Skeletal muscle satellite cell (primary cell): ENCODE measurements at regions not wholly inside any gene's neighbourhood (a gene's known extent, or its start where the extent isn't known, plus 50 kb on each side); places are given as distances from the start of the nearest gene placed in this dataset.

Experiments
- H3K27me3 ChIP-seq: 2 replicates; pipeline ENCODE4 v1.7.0; 2013; ENCODE audit warnings: low read length; ENCODE audit not compliant: control insufficient read depth, insufficient read depth
- H3K36me3 ChIP-seq: 2 replicates; pipeline ENCODE4 v1.7.0; 2013; ENCODE audit warnings: mild to moderate bottlenecking, control low read depth, low read length; ENCODE audit not compliant: insufficient read depth
- H3K4me1 ChIP-seq: 2 replicates; pipeline ENCODE4 v1.7.0; 2013; ENCODE audit warnings: low read length; ENCODE audit not compliant: control insufficient read depth, insufficient read depth
- H3K4me2 ChIP-seq: 2 replicates; pipeline ENCODE4 v1.7.0; 2013; ENCODE audit warnings: mild to moderate bottlenecking, low read length
- H3K4me3 ChIP-seq: 2 replicates; pipeline ENCODE4 v1.7.0; 2013; ENCODE audit warnings: low read length
- H3K9ac ChIP-seq: 2 replicates; pipeline ENCODE4 v1.7.0; 2013; ENCODE audit warnings: mild to moderate bottlenecking, low read depth, low read length, moderate library complexity
- H3K9me3 ChIP-seq: replicated peaks from 2 replicates; pipeline ENCODE4 v1.7.0; 2013; ENCODE audit warnings: mild to moderate bottlenecking, control low read depth, low read length

- Histone ChIP-seq H3K27me3 (peaks cover 3% of the 10 kb centered on the region), H3K36me3 (no peaks in the 10 kb centered on the region), H3K9ac (no peak overlapping the region), H3K4me3 (no peak overlapping the region), H3K9me3 (no peaks in the 10 kb centered on the region), H3K4me1 (peaks cover 12% of the 10 kb centered on the region), H3K4me2 (no peak overlapping the region)
Observed at GRCh38 chr2:136235546-136235945, 117.6 kb upstream of the CXCR4 start.

- Histone ChIP-seq H3K4me1 (peaks cover 11% of the 10 kb centered on the region), H3K4me3 (no peak overlapping the region), H3K9me3 (no peaks in the 10 kb centered on the region), H3K27me3 (peaks cover 8% of the 10 kb centered on the region), H3K36me3 (no peaks in the 10 kb centered on the region), H3K9ac (no peak overlapping the region), H3K4me2 (no peak overlapping the region)
Observed at GRCh38 chr2:136234261-136234660, 116.3 kb upstream of the CXCR4 start.

GRCh38 chr2:136233298-136233697, 115.3 kb upstream of the CXCR4 start:
- Histone ChIP-seq H3K27me3 (peaks cover 8% of the 10 kb centered on the region), H3K4me3 (no peak overlapping the region), H3K36me3 (no peaks in the 10 kb centered on the region), H3K4me2 (no peak overlapping the region), H3K9ac (no peak overlapping the region), H3K9me3 (no peaks in the 10 kb centered on the region), H3K4me1 (peaks cover 2% of the 10 kb centered on the region)

GRCh38 chr2:136232456-136233172, 114.7 kb upstream of the CXCR4 start:
- H3K4me2 ChIP-seq = no peak overlapping the region
- no peaks in the 10 kb centered on the region for H3K4me1 ChIP-seq
- H3K27me3 ChIP-seq = peaks cover 8% of the 10 kb centered on the region
- no peaks in the 10 kb centered on the region for H3K36me3 ChIP-seq
- no peak overlapping the region for H3K4me3 ChIP-seq
- H3K9ac ChIP-seq = no peak overlapping the region
- H3K9me3 ChIP-seq = no peaks in the 10 kb centered on the region

GRCh38 chr2:136230464-136230863, 112.5 kb upstream of the CXCR4 start:
- no peaks in the 10 kb centered on the region for H3K9me3 ChIP-seq
- no peak overlapping the region for H3K4me3 ChIP-seq
- H3K4me2 ChIP-seq = no peak overlapping the region
- no peak overlapping the region for H3K9ac ChIP-seq
- peaks cover 8% of the 10 kb centered on the region for H3K27me3 ChIP-seq
- no peaks in the 10 kb centered on the region for H3K36me3 ChIP-seq
- no peaks in the 10 kb centered on the region for H3K4me1 ChIP-seq

GRCh38 chr2:136226903-136227302, 109.0 kb upstream of the CXCR4 start:
- Histone ChIP-seq H3K4me2 (no peak overlapping the region), H3K9me3 (no peaks in the 10 kb centered on the region), H3K4me3 (no peak overlapping the region), H3K9ac (no peak overlapping the region), H3K36me3 (no peaks in the 10 kb centered on the region), H3K4me1 (no peaks in the 10 kb centered on the region), H3K27me3 (peaks cover 8% of the 10 kb centered on the region)

- no peaks in the 10 kb centered on the region for H3K9me3 ChIP-seq
- no peaks in the 10 kb centered on the region for H3K36me3 ChIP-seq
- H3K27me3 ChIP-seq = peaks cover 8% of the 10 kb centered on the region
- no peaks in the 10 kb centered on the region for H3K4me1 ChIP-seq
- H3K4me2 ChIP-seq = no peak overlapping the region
- no peak overlapping the region for H3K9ac ChIP-seq
- no peak overlapping the region for H3K4me3 ChIP-seq
Observed at GRCh38 chr2:136225950-136226835, 108.2 kb upstream of the CXCR4 start.

GRCh38 chr2:136223274-136223673, 105.3 kb upstream of the CXCR4 start:
- no peak overlapping the region for H3K4me3 ChIP-seq
- no peaks in the 10 kb centered on the region for H3K9me3 ChIP-seq
- no peaks in the 10 kb centered on the region for H3K36me3 ChIP-seq
- no peak overlapping the region for H3K4me2 ChIP-seq
- no peaks in the 10 kb centered on the region for H3K4me1 ChIP-seq
- H3K27me3 ChIP-seq = no peaks in the 10 kb centered on the region
- no peak overlapping the region for H3K9ac ChIP-seq

- H3K4me1 ChIP-seq = no peaks in the 10 kb centered on the region
- H3K36me3 ChIP-seq = no peaks in the 10 kb centered on the region
- no peak overlapping the region for H3K9ac ChIP-seq
- no peaks in the 10 kb centered on the region for H3K27me3 ChIP-seq
- no peak overlapping the region for H3K4me2 ChIP-seq
- H3K9me3 ChIP-seq = no peaks in the 10 kb centered on the region
- H3K4me3 ChIP-seq = no peak overlapping the region
Observed at GRCh38 chr2:136222862-136223261, 104.9 kb upstream of the CXCR4 start.

- Histone ChIP-seq H3K4me1 (no peaks in the 10 kb centered on the region), H3K4me3 (no peak overlapping the region), H3K27me3 (no peaks in the 10 kb centered on the region), H3K4me2 (no peak overlapping the region), H3K36me3 (no peaks in the 10 kb centered on the region), H3K9me3 (no peaks in the 10 kb centered on the region), H3K9ac (no peak overlapping the region)
Observed at GRCh38 chr2:136221026-136221425, 103.1 kb upstream of the CXCR4 start.

GRCh38 chr2:136219963-136220362, 102.0 kb upstream of the CXCR4 start:
- H3K4me2 ChIP-seq = no peak overlapping the region
- H3K27me3 ChIP-seq = no peaks in the 10 kb centered on the region
- no peaks in the 10 kb centered on the region for H3K9me3 ChIP-seq
- H3K9ac ChIP-seq = no peak overlapping the region
- H3K36me3 ChIP-seq = no peaks in the 10 kb centered on the region
- H3K4me1 ChIP-seq = no peaks in the 10 kb centered on the region
- no peak overlapping the region for H3K4me3 ChIP-seq
